IMR-90 (cell line): ENCODE measurements at regions not wholly inside any gene's neighbourhood (a gene's known extent, or its start where the extent isn't known, plus 50 kb on each side); places are given as distances from the start of the nearest gene placed in this dataset.

Source experiments
- CHD1 ChIP-seq: IDR thresholded peaks from 2 replicates; pipeline ENCODE4 v1.6.1; 2012; ENCODE audit warnings: low read depth, low read length, improper control_type of control experiment
- FOS ChIP-seq: fragments of 150-350 bp; IDR thresholded peaks from 2 replicates; pipeline ENCODE4 v1.6.1; 2016; ENCODE audit warnings: low read depth, low read length
- MAFK ChIP-seq: IDR thresholded peaks from 2 replicates; pipeline ENCODE4 v1.6.1; 2012; ENCODE audit warnings: low read depth, low read length, improper control_type of control experiment
- MXI1 ChIP-seq: IDR thresholded peaks from 2 replicates; pipeline ENCODE4 v1.6.1; 2012; ENCODE audit warnings: low read depth, mild to moderate bottlenecking, low read length, moderate library complexity, borderline replicate concordance
- POLR2A ChIP-seq: IDR thresholded peaks from 2 replicates; pipeline ENCODE4 v1.6.1; 2012; ENCODE audit warnings: mild to moderate bottlenecking, low read depth, low read length
- RCOR1 ChIP-seq: IDR thresholded peaks from 2 replicates; pipeline ENCODE4 v1.6.1; 2012; ENCODE audit warnings: mild to moderate bottlenecking, low read length, improper control_type of control experiment; ENCODE audit not compliant: insufficient replicate concordance
- RFX5 ChIP-seq: IDR thresholded peaks from 2 replicates; pipeline ENCODE4 v1.8.0; 2012; ENCODE audit warnings: low read depth, mild to moderate bottlenecking, low read length, moderate library complexity
- SMC3 ChIP-seq: fragments of 150-350 bp; IDR thresholded peaks from 2 replicates; pipeline ENCODE4 v1.6.1; 2016; ENCODE audit warnings: low read depth, mild to moderate bottlenecking, antibody characterized with exemption, low read length, moderate library complexity
- USF2 ChIP-seq: fragments of 150-350 bp; IDR thresholded peaks from 2 replicates; pipeline ENCODE4 v1.6.1; 2017; ENCODE audit warnings: mild to moderate bottlenecking, antibody characterized with exemption, low read length, low read depth
- TF ChIP-seq, protein P1 (sequence below): conservative IDR thresholded peaks from 2 replicates; pipeline ENCODE4 v1.5.1; 2012; ENCODE audit warnings: mild to moderate bottlenecking, low read depth, low read length, improper control_type of control experiment
- TF ChIP-seq, protein P2 (sequence below): fragments of 150-350 bp; IDR thresholded peaks from 2 replicates; pipeline ENCODE4 v1.6.1; 2016; ENCODE audit warnings: low read depth, mild to moderate bottlenecking, low read length, moderate library complexity, borderline replicate concordance

- TF ChIP-seq, protein P1, sequence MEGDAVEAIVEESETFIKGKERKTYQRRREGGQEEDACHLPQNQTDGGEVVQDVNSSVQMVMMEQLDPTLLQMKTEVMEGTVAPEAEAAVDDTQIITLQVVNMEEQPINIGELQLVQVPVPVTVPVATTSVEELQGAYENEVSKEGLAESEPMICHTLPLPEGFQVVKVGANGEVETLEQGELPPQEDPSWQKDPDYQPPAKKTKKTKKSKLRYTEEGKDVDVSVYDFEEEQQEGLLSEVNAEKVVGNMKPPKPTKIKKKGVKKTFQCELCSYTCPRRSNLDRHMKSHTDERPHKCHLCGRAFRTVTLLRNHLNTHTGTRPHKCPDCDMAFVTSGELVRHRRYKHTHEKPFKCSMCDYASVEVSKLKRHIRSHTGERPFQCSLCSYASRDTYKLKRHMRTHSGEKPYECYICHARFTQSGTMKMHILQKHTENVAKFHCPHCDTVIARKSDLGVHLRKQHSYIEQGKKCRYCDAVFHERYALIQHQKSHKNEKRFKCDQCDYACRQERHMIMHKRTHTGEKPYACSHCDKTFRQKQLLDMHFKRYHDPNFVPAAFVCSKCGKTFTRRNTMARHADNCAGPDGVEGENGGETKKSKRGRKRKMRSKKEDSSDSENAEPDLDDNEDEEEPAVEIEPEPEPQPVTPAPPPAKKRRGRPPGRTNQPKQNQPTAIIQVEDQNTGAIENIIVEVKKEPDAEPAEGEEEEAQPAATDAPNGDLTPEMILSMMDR = no peak
- TF ChIP-seq, protein P2, sequence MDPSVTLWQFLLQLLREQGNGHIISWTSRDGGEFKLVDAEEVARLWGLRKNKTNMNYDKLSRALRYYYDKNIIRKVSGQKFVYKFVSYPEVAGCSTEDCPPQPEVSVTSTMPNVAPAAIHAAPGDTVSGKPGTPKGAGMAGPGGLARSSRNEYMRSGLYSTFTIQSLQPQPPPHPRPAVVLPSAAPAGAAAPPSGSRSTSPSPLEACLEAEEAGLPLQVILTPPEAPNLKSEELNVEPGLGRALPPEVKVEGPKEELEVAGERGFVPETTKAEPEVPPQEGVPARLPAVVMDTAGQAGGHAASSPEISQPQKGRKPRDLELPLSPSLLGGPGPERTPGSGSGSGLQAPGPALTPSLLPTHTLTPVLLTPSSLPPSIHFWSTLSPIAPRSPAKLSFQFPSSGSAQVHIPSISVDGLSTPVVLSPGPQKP = no peak
- TF ChIP-seq POLR2A = no peak
- TF ChIP-seq FOS = no peak
- no peak for TF ChIP-seq MAFK
- no peak for TF ChIP-seq RFX5
- TF ChIP-seq RCOR1 = no peak
- no peak for TF ChIP-seq MXI1
- TF ChIP-seq CHD1 = no peak
- no peak for TF ChIP-seq SMC3
- TF ChIP-seq USF2 = no peak
Measured at GRCh38 chr1:221138516-221138915, 259.3 kb downstream of the HLX start.
